HG02852 (cell line): ENCODE measurements at regions not wholly inside any gene's neighbourhood (a gene's known extent, or its start where the extent isn't known, plus 50 kb on each side); places are given as distances from the start of the nearest gene placed in this dataset.

Source experiments
- ATAC-seq: cut with Tn5 transposase; IDR thresholded peaks from one replicate; pipeline ENCODE4 v1.9.1; 2021; ENCODE audit warnings: mild to moderate bottlenecking, moderate library complexity; ENCODE audit not compliant: unreplicated experiment

DNA sequence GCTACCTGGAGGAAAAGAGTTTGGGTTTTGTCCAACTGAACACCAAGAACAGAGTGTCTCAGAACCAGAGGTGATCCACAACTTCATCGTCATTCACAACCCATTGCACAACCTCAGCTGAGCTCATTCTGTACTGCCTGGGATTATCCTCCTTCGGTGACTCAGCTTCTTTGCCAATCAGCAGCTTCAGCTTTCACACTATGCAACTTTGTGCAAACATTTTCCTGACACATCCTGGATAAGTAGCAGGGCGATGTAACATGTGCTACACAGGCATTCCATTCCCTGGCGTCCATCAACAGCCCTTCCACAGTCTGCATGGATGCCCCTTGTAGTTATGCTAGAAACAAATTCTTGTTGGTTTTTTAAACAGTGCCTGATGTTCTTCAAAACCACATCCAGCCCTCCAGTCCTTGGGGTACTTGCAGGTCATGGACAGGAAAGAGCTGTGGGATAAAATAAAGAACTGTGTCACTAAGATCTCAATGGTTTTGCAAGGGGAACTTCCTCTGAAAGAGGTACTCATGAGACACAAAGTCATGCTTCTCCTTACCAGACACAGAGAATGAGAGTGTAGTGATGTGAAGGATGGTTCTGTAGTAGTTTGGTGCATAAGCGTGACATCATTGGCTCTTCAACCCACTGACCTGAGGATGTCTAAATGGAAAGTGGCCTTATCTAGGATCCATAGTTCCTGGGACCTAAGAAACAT, 478.5 kb downstream of the KIF20B start:
- no peak for ATAC-seq

DNA sequence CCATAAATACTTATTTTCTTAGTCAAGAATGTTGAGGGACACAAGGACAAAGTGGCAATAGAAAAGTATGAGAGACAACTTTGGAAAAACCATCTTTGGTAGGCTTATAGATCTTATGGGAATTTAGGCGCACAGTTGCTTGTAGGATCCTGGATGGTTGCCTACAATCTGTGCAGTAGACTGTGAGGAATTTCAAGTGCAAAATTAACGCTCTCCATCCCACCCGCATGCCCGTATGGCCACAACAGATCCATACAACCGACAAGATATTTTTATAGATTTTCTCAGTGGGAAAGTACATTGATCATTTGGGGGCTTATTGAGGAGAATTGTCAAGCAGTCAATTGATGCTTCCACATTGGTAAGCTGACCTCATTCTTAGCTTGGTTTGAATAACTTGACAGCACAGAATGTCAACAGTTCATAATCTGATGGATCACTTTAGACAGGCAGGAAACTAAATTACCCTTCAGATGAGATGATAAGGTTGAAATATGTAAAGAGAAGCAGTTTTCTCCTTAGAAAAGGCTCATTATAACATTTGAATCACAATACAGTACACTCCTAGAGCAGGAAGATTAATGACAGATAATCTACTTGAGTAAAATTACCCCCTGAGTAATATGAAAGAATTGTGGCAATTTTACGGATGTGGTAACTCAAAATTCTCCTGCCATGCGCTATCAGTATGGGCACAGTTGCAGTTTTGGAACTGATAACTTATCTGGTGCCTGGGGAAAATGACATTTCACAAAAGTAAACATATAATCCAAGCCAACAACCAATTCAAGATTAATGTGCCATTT, 479.7 kb downstream of the KIF20B start:
- ATAC-seq, result no peak

DNA sequence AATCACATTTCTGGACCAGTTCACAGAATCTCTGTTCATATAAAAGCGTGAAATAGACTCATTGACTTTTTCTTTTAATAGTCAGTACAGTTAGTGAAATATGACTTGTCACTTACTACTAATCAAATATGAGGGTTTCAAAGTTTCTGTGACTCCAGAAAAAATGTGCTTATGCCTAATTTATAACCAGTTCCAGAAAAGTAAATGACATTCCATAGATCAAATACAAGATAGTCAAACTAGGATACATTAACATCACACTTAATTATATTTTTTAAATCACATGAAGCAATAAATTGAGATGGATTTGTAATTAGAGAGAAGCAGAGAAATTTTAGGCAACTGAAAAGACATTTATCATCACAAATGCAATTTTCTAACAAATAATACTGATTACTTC, 491.4 kb downstream of the KIF20B start:
- ATAC-seq, result no peak

DNA sequence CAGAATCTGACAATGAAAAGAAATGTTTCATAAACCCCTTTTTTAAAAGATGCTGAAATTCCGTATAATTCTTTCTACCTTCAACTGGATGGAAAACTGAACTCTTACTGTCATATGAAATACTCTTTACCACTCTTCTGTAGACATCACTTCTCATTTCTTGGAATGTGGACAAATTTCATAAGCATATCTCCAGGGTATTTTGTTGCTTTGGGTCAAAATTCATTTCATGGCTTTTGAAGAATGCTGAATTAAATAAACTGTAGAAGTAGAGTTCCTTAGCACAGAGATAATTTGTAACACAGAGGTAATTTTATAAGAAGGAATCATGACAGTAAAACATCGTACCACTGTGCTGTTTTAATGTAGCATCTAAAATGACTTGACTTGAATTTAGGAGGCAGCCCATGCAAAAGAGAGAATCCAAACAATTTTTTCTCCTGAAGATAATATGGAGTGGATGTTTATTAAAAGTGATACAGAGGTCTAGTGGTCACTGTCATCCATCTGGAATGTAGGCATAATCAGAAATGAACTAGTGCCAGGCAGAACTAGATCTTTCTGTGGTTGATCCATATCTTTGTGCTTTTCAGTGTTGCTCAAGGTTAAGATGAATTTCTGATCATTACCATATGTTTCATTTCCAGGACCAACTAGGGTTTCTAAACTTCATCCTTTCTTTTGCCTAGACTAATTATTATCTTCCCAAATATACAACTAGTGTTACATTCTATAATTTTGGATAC, 492.0 kb downstream of the KIF20B start:
- no peak for ATAC-seq

DNA sequence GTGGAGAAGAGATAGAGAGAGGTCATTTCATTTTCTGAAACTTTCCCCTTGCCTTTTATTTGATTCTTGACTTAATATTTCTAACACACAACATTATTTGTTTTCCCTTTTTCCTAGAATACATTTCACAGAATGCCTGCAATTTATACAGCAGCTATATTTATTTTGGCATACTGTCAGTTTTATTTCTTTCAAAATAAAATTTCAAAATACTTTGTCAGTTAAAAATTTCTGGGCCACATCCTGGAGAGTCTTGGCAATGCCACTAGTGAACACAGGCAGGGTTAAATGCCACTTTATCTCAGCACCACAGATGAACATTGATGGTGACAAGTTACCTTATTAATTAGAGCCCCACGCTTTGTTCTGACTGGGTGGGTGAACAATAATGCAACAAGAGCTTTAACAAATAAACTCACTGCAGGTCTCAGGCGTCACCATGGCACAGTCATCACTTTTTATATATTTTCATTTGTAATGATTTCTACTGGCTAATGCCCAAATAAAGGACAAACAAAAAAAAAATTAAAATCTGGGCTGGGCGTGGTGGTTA, 494.0 kb downstream of the KIF20B start:
- no peak for ATAC-seq

DNA sequence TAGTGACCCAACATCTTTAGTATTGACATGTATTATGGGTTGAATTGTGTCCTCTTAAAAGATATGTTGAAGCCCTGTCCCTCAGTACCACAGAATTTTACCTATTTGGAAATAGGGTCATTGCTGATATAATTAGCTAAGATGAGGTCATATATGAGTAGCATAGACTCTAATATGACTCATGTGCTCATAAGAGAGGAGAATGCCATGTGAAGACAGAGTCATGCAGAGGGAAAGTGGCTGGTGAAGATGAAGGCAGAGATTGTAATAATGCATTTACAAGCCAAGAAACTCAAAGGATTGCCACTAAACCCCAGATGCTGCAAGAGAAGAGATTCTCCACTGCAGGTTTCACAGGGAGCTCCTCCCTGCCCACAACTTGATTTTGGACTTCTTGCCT, 496.4 kb downstream of the KIF20B start:
- no peak for ATAC-seq

DNA sequence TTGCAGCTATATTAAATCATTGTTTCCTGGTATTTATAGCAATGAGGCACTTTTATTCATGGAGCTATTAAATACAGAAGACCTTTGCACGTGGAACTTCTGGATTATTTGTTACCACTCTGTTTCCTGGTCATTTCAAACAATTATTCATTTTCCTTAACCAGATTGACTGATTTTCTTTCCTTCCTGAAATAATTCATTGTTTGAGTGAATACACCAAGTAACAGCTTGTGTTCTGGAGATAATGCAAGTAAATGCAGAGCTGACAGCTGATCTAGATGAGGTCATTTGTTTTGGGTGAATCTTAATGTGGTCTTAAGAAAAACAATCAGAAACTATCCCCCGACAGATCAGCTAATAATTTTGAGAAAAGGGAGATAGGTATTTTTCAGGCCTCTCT, 497.7 kb downstream of the KIF20B start:
- ATAC-seq, result no peak

DNA sequence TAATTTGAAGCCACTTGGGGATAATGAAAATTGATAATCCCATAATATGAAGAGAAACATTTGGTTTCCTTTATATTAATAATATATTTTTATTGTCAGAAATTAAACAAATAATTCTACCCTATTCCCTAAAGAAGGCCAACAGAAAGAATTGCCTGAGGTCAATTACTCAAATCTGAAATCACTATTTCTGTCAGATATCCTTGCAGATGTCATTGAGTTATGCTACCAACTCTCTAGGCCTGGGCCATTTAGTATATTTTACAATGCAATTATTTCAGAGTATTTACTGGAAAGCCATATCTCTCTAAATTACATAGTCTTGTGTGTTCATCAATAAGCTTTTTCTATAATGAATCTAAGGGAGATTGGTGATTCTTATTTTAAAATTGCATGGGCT, 498.1 kb downstream of the KIF20B start:
- ATAC-seq, result no peak

DNA sequence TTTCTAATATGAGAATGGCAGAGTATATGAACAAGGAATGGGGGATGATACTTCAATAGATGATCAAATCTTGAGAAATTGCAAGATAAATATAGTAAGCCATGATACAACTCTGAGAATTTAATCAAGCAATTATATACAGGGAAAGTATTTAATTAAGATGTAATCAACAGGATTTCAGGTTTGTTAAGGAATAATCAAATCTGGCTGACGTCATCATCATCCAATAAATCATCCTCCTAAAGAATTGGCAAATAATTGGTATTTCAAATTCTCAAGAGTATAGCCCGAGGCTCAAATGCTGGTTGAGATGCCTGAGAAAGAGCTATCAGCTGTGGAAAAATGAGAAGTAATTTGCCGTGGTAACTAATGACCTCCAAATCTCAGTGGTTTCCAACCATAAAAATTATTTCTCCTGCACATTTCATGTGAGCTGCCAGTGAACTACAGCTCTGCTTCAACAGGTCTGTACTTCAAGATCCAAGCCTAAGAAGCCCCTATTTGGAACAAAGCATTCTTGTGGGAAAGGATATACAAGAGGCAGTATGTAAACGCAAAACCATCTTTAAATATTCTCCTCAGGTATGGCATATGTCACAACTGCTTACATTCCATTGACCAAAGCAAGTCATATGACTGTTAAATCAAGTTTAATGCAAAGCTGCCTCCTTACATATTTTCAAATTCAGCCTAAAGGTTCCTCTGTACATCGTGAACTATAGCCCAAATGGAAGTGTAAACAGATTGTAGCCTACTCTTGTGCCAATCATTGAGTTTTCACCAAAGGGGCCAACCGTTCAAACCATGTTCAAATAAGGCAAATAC, 503.0 kb downstream of the KIF20B start:
- no peak for ATAC-seq

DNA sequence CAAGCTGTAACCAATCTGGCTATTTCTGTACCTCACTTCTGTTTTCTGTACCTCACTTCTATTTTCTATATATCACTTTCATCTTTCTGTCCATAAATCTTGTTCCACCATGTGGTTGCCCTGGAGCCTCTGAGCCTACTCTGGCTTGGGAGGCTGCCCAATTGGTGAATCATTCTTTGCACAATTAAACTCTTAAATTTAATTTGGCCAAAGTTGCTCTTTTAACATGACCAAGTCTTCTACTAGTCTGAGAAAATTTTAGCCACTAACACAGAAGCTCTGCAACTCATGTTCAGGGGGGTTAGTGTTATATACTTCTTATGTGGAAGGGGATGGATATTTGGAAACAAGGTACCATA, 503.5 kb downstream of the KIF20B start:
- no peak for ATAC-seq

DNA sequence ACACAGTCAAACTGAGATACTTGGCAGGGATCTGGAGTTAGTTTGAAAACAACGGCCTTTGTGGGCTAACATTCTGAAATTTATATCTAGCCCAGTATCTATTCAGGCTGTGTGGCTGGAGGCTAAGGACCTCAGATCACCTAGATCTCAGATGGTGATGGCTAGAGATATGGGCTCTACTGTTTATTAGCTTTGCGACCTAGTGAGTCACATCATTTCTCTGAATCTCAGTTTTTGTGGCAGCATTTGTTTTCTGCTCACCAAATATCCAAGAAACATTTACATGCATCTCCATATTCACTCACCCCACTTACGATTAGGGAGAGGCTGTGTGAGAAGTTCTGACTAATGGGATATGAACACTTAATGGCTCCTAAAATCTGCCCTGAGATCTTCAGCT, 503.9 kb downstream of the KIF20B start:
- ATAC-seq, result no peak

DNA sequence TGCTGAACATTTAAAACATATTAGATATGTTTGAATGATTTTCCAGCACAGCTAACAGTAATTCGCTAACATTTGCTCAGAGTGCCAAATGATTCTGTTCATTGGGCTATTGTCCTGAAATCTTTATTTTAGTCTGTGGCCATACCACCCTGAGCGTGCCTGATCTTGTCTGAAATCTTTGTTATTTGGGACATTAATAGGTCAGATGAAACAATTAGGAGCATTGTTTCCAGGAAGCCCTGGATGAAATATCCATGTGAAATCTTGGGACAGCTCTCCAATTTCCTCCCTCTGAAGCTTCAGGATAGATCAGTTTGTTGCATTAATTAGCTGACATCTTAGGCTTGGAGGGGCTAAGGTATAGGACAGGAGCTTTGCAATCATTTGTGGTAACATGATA, 512.0 kb downstream of the KIF20B start:
- ATAC-seq, result no peak

DNA sequence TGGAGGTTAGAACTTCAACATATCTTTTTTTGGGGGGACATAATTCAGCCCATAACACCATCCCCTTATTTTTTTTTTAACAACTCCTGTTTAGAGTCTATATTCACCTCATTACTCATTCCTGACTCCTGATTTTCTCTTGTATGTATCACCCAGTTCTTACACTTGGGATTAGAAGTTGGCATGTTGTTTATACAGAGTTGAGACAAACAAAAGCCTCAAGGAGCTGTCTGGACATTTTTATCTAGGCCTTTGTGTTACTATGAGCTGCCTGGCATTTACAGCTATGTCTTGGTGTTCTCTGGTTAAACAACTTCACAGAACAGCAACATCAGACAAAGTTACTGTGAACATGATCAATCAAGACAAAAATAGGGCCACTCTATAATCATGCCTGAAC, 517.5 kb downstream of the KIF20B start:
- no peak for ATAC-seq

DNA sequence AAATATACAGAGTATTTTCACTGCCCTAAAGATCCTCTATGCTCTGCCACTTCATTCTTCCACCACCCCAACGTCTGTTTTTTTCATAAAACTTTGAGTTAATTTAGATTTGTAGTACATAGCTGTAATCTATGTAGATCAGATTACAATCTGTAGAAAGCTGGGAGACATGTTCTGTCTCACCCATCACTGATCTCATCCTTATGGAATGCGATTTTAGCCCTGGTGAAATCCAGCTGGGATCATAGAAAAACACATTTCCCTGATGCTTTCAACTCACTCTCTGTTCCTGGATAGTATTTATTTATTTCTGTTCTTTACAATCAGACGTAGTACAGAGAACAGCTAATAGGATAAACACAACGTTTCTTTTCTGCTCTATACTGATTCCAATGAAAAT, 521.0 kb downstream of the KIF20B start:
- ATAC-seq, result no peak

DNA sequence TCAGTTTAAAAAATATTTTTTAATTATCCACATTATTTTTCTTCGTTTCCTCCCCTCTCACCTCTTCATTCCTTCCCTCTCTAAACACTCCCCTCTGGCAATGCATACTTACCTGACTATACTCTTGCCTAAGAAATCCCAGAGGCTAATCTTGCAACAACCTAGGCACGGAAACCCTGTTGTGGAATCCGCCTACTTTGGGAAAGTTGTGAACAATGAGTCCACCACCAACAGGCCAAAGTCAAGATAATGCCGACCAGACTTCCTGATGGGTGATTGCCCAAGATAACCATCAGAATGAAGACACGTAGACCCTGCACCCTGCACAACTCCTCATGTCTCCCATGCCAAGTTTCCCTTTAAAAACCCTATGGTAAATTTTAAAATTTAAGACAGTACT, 521.5 kb downstream of the KIF20B start:
- no peak for ATAC-seq

DNA sequence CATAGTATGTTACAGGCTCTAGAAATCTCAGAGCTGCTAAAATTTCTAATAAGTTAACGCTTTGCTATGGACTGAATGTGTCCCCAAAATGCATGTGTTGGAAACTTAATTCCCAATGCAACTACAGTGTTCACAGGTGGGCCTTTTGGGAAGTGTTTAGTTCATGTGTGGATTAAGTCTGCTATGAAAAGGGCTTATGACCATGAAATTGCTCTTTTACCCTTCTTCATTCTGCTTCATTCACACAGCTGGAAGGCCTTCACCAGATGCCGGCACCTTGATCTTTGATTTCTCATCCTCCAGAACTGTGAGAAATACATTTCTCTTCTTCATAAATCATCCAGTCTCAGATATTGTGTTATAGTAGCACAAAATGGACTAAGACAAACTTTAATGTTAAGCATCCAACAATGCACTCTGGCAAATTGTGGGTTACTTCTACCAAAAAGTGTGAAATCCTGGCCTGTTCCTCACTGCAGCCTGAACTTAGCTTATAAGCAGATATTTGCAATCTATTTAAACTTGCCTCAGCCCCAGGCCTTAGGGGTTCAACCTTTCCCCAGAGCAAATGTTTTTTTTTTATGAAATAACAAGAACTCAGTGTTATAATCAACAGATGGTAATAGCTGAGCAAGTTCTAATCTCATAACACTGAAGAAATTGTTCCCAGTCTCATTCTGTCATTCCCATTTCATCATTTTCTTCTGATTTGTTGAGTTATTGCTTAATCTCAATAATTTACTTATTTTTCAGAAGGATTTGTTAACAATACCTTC, 523.6 kb downstream of the KIF20B start:
- ATAC-seq, result no peak

DNA sequence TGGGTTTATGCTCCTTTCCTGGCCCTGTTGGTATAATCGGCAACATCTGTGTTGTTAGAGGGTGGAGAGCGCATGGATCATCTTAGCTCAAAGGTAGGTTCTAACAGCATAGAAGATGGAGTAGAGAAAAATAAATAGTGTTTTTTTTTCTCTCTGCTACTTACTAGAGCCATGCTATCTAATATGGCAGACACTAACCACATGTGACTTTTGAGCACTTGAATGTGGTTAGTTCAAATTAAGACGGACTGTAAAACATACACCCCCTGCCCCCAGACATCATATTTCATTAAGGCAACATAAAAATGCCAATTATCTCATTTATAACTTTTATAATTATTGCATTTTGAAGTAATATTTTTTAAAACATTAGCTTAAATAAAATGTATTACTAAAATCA, 525.1 kb downstream of the KIF20B start:
- ATAC-seq, result no peak

DNA sequence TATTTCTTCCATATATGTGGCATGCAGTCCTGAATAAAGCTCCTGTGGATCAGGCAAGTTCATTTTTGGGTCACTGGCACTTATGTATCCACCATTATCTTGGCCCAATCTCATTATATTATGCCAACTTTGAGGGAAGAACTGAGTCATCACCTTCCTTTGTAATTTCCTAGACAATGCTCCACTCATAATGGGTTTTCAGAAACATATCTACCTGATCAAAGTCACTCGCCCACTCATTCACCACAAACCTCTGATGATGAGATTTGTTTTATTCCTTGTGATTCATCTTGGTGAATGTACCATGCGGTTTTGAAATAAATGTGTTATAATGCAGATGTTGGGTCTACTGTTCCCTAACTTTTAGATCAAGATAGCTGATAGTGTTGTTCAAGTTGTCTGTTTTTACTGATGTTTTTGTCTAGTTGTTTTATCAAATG, 525.8 kb downstream of the KIF20B start:
- ATAC-seq, result no peak

DNA sequence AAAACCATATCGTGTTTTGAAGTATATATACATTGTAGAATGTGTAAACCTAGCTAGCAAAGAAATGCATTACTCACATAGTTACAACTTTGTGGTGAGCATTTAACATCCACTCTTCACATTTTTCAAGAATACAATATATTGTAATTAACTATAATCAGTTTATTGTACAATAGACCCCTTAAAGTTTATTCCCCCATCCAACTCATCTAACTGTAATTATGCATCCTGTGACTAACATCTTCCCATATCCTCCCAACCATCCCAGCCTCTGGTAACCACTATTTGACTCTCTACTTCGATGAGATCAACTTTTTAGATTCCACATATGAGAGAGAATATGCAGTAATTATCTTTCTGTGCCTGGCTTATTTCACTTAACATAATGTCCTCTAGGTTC, 526.4 kb downstream of the KIF20B start:
- no peak for ATAC-seq

DNA sequence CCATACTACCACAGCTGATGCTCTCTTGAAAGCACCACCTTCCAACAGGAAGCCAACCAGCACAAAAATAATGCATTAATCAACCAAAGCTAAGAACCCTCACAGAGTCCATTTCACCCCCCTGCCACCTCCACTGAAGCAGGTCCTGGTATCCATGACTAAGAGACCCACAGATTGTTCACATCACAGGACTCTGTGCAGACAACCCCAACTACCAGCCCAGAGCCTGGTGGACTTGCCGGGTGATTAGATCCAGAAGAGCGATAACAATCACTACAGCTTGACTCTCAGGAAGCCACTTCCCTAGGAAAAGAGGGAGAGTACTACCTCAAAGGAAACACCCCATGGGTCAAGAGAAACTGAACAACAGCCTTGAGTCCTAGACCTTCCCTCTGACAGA, 528.1 kb downstream of the KIF20B start:
- no peak for ATAC-seq
